PC-3 (cell line): ENCODE measurements at regions not wholly inside any gene's neighbourhood (a gene's known extent, or its start where the extent isn't known, plus 50 kb on each side); places are given as distances from the start of the nearest gene placed in this dataset.

Source experiments
- ATAC-seq: fragments of 200-7000 bp; cut with Tn5 transposase; 2 replicates; pipeline ENCODE4 v1.9.1; 2020; ENCODE audit warnings: mild to moderate bottlenecking, moderate library complexity
- BruUV-seq: library from RNA; stranded (reverse); fragments of 400-500 nt; replicated peaks from 2 replicates; lab custom pipeline; 2021; lab: Mats Ljungman, UMichigan
- CTCF ChIA-PET: fragments of 300-600 bp; sonication (Branson Sonifier 250); formaldehyde crosslinking; loops from one replicate; lab custom pipeline; 2022; ENCODE audit warnings: antibody characterized with exemption; lab: Charles Lee
- POLR2A ChIA-PET: fragments of 300-600 bp; sonication (Branson Sonifier 250); formaldehyde crosslinking; loops from one replicate; lab custom pipeline; 2022; ENCODE audit warnings: antibody characterized with exemption; ENCODE audit not compliant: unreplicated experiment; lab: Charles Lee
- DNase-seq: peaks from one replicate; pipeline ENCODE4 v3.0.0-alpha.2; 2015
- H2AFZ ChIP-seq: fragments of 300-600 bp; sonication (generic); 2 replicates; pipeline ENCODE4 v1.6.0; 2016; ENCODE audit warnings: antibody characterized with exemption, low read length
- H3F3A ChIP-seq: fragments of 300-600 bp; sonication (generic); one replicate; pipeline ENCODE4 v1.6.0; 2017; ENCODE audit warnings: antibody characterized with exemption, low read length, control low read depth, mild to moderate bottlenecking; ENCODE audit not compliant: unreplicated experiment
- H3K27ac ChIP-seq: fragments of 300-600 bp; sonication (generic); 2 replicates; pipeline ENCODE4 v1.5.1; 2016; ENCODE audit warnings: mild to moderate bottlenecking, low read length
- H3K27me3 ChIP-seq: fragments of 300-600 bp; sonication (generic); 2 replicates; pipeline ENCODE4 v1.6.1; 2016; ENCODE audit warnings: low read length, mixed read lengths
- H3K36me3 ChIP-seq: fragments of 300-600 bp; sonication (generic); 2 replicates; pipeline ENCODE4 v1.6.1; 2016; ENCODE audit warnings: low read depth, mixed run types, low read length, mixed read lengths
- H3K4me1 ChIP-seq: fragments of 300-600 bp; sonication (generic); 2 replicates; pipeline ENCODE4 v1.5.1; 2016; ENCODE audit warnings: low read length; ENCODE audit not compliant: insufficient read depth
- H3K4me2 ChIP-seq: fragments of 300-600 bp; sonication (generic); 2 replicates; pipeline ENCODE4 v1.6.0; 2016; ENCODE audit warnings: low read length
- H3K4me3 ChIP-seq: fragments of 300-600 bp; sonication (generic); 2 replicates; pipeline ENCODE4 v1.5.1; 2016; ENCODE audit warnings: mild to moderate bottlenecking, low read length, mixed read lengths
- H3K79me2 ChIP-seq: fragments of 300-600 bp; sonication (generic); 2 replicates; pipeline ENCODE4 v1.6.1; 2017; ENCODE audit warnings: low read length, mixed read lengths
- H3K9ac ChIP-seq: fragments of 300-600 bp; sonication (generic); 2 replicates; pipeline ENCODE4 v1.6.0; 2016; ENCODE audit warnings: mild to moderate bottlenecking, low read length
- H3K9me2 ChIP-seq: fragments of 300-600 bp; sonication (generic); replicated peaks from 2 replicates; pipeline ENCODE4 v1.6.1; 2016; ENCODE audit warnings: mixed run types, low read length, mixed read lengths
- H3K9me3 ChIP-seq: fragments of 300-600 bp; sonication (generic); 2 replicates; pipeline ENCODE4 v1.6.1; 2016; ENCODE audit warnings: low read length, mixed read lengths
- H4K20me1 ChIP-seq: fragments of 300-600 bp; sonication (generic); 2 replicates; pipeline ENCODE4 v1.6.1; 2016; ENCODE audit warnings: low read length, mixed read lengths
- CTCF ChIP-seq: fragments of 300-600 bp; sonication (generic); conservative IDR thresholded peaks from 2 replicates; pipeline ENCODE4 v1.5.1; 2017; ENCODE audit warnings: antibody characterized with exemption, low read depth, mild to moderate bottlenecking, low read length
- EZH2 ChIP-seq: fragments of 300-600 bp; sonication (generic); IDR thresholded peaks from one replicate; pipeline ENCODE4 v1.6.1; 2017; ENCODE audit warnings: antibody characterized with exemption, mild to moderate bottlenecking, low read length; ENCODE audit not compliant: unreplicated experiment
- EZH2phosphoT487 ChIP-seq: fragments of 300-600 bp; sonication (generic); IDR thresholded peaks from 2 replicates; pipeline ENCODE4 v1.6.1; 2018; ENCODE audit warnings: mild to moderate bottlenecking, antibody characterized with exemption, low read length, borderline replicate concordance
- intact Hi-C: fragments of 100-400 bp; cut with micrococcal nuclease; formaldehyde crosslinking; loops from 2 replicates; pipeline ENCODE4 v1.9.0; 2023

DNA sequence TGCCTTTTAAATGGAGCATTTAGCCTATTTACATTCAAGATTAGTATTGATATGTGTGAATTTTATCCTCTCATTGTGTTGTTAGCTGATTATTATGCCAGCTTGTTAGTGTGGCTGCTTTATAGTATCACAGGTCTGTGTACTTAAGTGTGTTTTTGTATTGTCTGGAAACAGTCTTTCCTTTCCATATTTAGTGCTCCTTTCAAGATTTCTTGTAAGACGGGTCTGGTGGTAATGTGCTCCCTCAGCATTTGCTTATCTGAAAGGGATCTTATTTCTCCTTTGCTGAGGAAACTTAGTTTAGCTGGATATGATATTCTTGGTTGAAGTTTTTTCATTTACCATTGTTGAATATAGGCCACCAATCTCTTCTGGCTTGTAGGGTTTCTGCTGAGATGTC is 549.0 kb downstream of the EPHA3 start:
- no peak for DNase-seq
- no TSS peak for BruUV-seq
- Histone ChIP-seq H3K9me3 (no peaks in the 10 kb centered on the region), H3K9ac (no peak overlapping the region), H3F3A (no peaks in the 10 kb centered on the region), H3K9me2 (no peaks in the 10 kb centered on the region), H3K4me2 (no peak overlapping the region), H4K20me1 (no peaks in the 10 kb centered on the region), H3K4me1 (no peaks in the 10 kb centered on the region), H3K27ac (no peak overlapping the region), H3K79me2 (no peaks in the 10 kb centered on the region), H3K4me3 (no peak overlapping the region), H2AFZ (no peak overlapping the region), H3K36me3 (no peaks in the 10 kb centered on the region), H3K27me3 (no peaks in the 10 kb centered on the region; the same call in 1 of the 2 replicates)
- no peak for TF ChIP-seq CTCF
- TF ChIP-seq EZH2phosphoT487: no peak
- no peak for TF ChIP-seq EZH2
- ATAC-seq: no peak
- intact Hi-C loops: no loop called here
- ChIA-PET CTCF (no interaction called here), POLR2A (no interaction called here)

GRCh38 chr3:89679686-89680085 is 572.3 kb downstream of the EPHA3 start:
- ChIA-PET POLR2A (no interaction called here), CTCF (no interaction called here)
- DNase-seq: no peak
- Histone ChIP-seq H3F3A (no peaks in the 10 kb centered on the region), H3K4me1 (no peaks in the 10 kb centered on the region), H3K4me3 (no peak overlapping the region), H3K27ac (no peak overlapping the region), H3K9me2 (no peaks in the 10 kb centered on the region), H4K20me1 (no peaks in the 10 kb centered on the region), H2AFZ (no peak overlapping the region), H3K4me2 (no peak overlapping the region), H3K27me3 (peaks cover 14% of the 10 kb centered on the region; the same call in 1 of the 2 replicates), H3K9ac (no peak overlapping the region), H3K79me2 (no peaks in the 10 kb centered on the region), H3K36me3 (no peaks in the 10 kb centered on the region), H3K9me3 (no peaks in the 10 kb centered on the region)
- no peak for ATAC-seq
- BruUV-seq: no TSS peak
- TF ChIP-seq CTCF (no peak), EZH2phosphoT487 (no peak), EZH2 (no peak)
- intact Hi-C loops: no loop called here

- no peak overlapping the region for H3K4me3 ChIP-seq
- TF ChIP-seq CTCF (no peak), EZH2 (no peak), EZH2phosphoT487 (no peak)
- H4K20me1 ChIP-seq: no peaks in the 10 kb centered on the region
- no peaks in the 10 kb centered on the region for H3K4me1 ChIP-seq
- H3K27ac ChIP-seq: no peak overlapping the region
- intact Hi-C loops: no loop called here
- no peak overlapping the region for H3K4me2 ChIP-seq
- ATAC-seq (no peak), DNase-seq (no peak)
- CTCF ChIA-PET: no interaction called here
- no peak overlapping the region for H2AFZ ChIP-seq
- H3K27me3 ChIP-seq: peaks cover 12% of the 10 kb centered on the region; the same call in 1 of the 2 replicates
- no peaks in the 10 kb centered on the region for H3K36me3 ChIP-seq
- H3F3A ChIP-seq: no peaks in the 10 kb centered on the region
- H3K9me3 ChIP-seq: no peaks in the 10 kb centered on the region
- H3K9me2 ChIP-seq: no peaks in the 10 kb centered on the region
- POLR2A ChIA-PET: no interaction called here
- H3K9ac ChIP-seq: no peak overlapping the region
- no TSS peak for BruUV-seq
- no peaks in the 10 kb centered on the region for H3K79me2 ChIP-seq
These were observed 575.1 kb downstream of the EPHA3 start for GRCh38 chr3:89682556-89682955.
